ENCODE measurements at regions not wholly inside any gene's neighbourhood (a gene's known extent, or its start where the extent isn't known, plus 50 kb on each side); places are given as distances from the start of the nearest gene placed in this dataset.
A peak's percentile ranks its signal among the peaks of the same experiment; 100 is the strongest.
"Not testable (repeated sequence)": the region's sequence is repeated elsewhere in the genome, so short reads cannot be mapped to it uniquely, and the experiment has no call there.

- not testable (repeated sequence) for FAIRE-seq; DNase-seq (ENCODE audit: low spot score)
These were observed 245.2 kb downstream of the TMEM121 start for GRCh38 chr14:105771261-105772226.

GRCh38 chr14:105772710-105773250 is 246.4 kb downstream of the TMEM121 start:
- FAIRE-seq; DNase-seq (ENCODE audit: low spot score): not testable (repeated sequence)

- no peak for DNase-seq (ENCODE audit: low spot score)
- FAIRE-seq = no peak
These were observed 247.2 kb downstream of the TMEM121 start for GRCh38 chr14:105773584-105773983.

GRCh38 chr14:105774001-105774400 is 247.6 kb downstream of the TMEM121 start:
- DNase-seq (ENCODE audit: low spot score) (no peak), FAIRE-seq (no peak)

- not testable (repeated sequence) for FAIRE-seq; DNase-seq (ENCODE audit: low spot score)
These were observed 248.4 kb downstream of the TMEM121 start for GRCh38 chr14:105774585-105775348.

GRCh38 chr14:105775349-105775923 is 249.1 kb downstream of the TMEM121 start:
- not testable (repeated sequence) for FAIRE-seq; DNase-seq (ENCODE audit: low spot score)

GRCh38 chr14:105776112-105776511 is 249.7 kb downstream of the TMEM121 start:
- FAIRE-seq = not testable (repeated sequence)

GRCh38 chr14:105776924-105777323 is 250.5 kb downstream of the TMEM121 start:
- FAIRE-seq = no peak
- DNase-seq (ENCODE audit: low spot score) = no peak

More at GRCh38 chr14:105776112-105776511, 249.7 kb downstream of the TMEM121 start:
- DNase-seq (ENCODE audit: low spot score) = not testable (repeated sequence)

GRCh38 chr14:105783707-105784106 is 257.3 kb downstream of the TMEM121 start:
- FAIRE-seq (no peak), DNase-seq (ENCODE audit: low spot score) (no peak)

- no peak for DNase-seq (ENCODE audit: low spot score)
- no peak for FAIRE-seq
These were observed 267.5 kb downstream of the TMEM121 start for GRCh38 chr14:105793836-105794235.

GRCh38 chr14:105797546-105797945 is 271.2 kb downstream of the TMEM121 start:
- DNase-seq (ENCODE audit: low spot score) (no peak), FAIRE-seq (no peak)

GRCh38 chr14:105805701-105806100 is 279.3 kb downstream of the TMEM121 start:
- DNase-seq (ENCODE audit: low spot score) = no peak
- no peak for FAIRE-seq

GRCh38 chr14:105806568-105806967 is 280.2 kb downstream of the TMEM121 start:
- FAIRE-seq = no peak
- no peak for DNase-seq (ENCODE audit: low spot score)

GRCh38 chr14:105817971-105818711 is 291.8 kb downstream of the TMEM121 start:
- FAIRE-seq (no peak), DNase-seq (ENCODE audit: low spot score) (no peak)

- no peak for FAIRE-seq
- no peak for DNase-seq (ENCODE audit: low spot score)
These were observed 292.3 kb downstream of the TMEM121 start for GRCh38 chr14:105818712-105819005.

GRCh38 chr14:105830171-105830570 is 303.8 kb downstream of the TMEM121 start:
- no peak for FAIRE-seq
- no peak for DNase-seq (ENCODE audit: low spot score)

GRCh38 chr14:105836160-105836559 is 309.8 kb downstream of the TMEM121 start:
- FAIRE-seq (peak; percentile 58), DNase-seq (ENCODE audit: low spot score) (no peak)

- no peak for FAIRE-seq
These were observed 310.3 kb downstream of the TMEM121 start for GRCh38 chr14:105836730-105837129.

GRCh38 chr14:105837349-105838063 is 311.1 kb downstream of the TMEM121 start:
- DNase-seq (ENCODE audit: low spot score) = no peak
- FAIRE-seq = no peak

More at GRCh38 chr14:105836730-105837129, 310.3 kb downstream of the TMEM121 start:
- no peak for DNase-seq (ENCODE audit: low spot score)

GRCh38 chr14:105838107-105838506 is 311.7 kb downstream of the TMEM121 start:
- FAIRE-seq (no peak), DNase-seq (ENCODE audit: low spot score) (no peak)

All from urothelium cell line (cell line).